Upper lobe of left lung (tissue), 4 donors: ENCODE measurements at regions not wholly inside any gene's neighbourhood (a gene's known extent, or its start where the extent isn't known, plus 50 kb on each side); places are given as distances from the start of the nearest gene placed in this dataset.

Source experiments
- POLR2A ChIP-seq, 4 donors: fragments of 450-650 bp; IDR thresholded peaks; one replicate each; pipeline ENCODE4 v1.5.1; 2016 to 2017; ENCODE audit warnings: antibody characterized with exemption in 4 of 4, mild to moderate bottlenecking in 2 of 4
- TF ChIP-seq, protein P1 (sequence below), 6 experiments: fragments of 450-650 bp in 4 of 6; fragments of 200-600 bp in 2 of 6; sonication (generic) in 2 of 6; IDR thresholded peaks; one replicate each; pipeline ENCODE4 v1.5.1; 2016 to 2019; ENCODE audit warnings: antibody characterized with exemption in 6 of 6

DNA sequence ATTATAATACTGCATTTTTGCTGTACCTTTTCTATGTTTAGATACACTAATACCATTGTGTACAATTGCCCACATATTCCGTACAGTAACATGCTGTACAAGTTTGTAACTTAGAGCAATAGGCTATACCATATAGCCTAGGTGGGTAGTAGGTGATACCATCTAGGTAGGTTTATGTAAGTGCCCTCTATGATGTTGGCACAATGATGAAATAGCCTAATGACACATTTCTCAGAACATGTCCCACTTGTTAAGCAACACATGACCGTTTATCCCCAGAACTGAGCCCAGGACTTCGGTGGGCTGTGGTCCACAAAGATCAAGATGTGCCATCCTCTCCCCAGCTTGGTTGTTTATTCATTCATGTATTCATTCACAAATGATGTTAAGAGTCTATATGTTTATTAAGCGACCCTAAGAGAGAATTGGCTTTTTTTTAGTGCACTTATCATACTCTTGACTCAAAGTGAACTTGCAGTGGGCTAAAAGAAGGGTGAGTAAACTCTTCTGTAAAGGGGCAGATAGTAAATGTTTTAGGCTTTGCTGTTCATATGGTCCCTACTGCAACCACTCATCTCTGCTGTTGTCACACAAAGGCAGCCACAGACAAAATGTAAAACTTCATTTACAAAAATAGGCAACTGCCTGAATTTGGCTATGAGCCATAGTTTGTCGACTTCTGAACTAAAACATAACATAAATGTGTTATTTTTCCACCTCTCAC is 110.8 kb downstream of the NDUFA12 start:
- TF ChIP-seq, protein P1, sequence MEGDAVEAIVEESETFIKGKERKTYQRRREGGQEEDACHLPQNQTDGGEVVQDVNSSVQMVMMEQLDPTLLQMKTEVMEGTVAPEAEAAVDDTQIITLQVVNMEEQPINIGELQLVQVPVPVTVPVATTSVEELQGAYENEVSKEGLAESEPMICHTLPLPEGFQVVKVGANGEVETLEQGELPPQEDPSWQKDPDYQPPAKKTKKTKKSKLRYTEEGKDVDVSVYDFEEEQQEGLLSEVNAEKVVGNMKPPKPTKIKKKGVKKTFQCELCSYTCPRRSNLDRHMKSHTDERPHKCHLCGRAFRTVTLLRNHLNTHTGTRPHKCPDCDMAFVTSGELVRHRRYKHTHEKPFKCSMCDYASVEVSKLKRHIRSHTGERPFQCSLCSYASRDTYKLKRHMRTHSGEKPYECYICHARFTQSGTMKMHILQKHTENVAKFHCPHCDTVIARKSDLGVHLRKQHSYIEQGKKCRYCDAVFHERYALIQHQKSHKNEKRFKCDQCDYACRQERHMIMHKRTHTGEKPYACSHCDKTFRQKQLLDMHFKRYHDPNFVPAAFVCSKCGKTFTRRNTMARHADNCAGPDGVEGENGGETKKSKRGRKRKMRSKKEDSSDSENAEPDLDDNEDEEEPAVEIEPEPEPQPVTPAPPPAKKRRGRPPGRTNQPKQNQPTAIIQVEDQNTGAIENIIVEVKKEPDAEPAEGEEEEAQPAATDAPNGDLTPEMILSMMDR (IDR thresholded peaks at IDR 0.05): no peak
- TF ChIP-seq POLR2A (IDR thresholded peaks at IDR 0.05): no peak
